Tibial artery (tissue), 4 donors: ENCODE measurements at regions not wholly inside any gene's neighbourhood (a gene's known extent, or its start where the extent isn't known, plus 50 kb on each side); places are given as distances from the start of the nearest gene placed in this dataset.
A peak's percentile ranks its signal among the peaks of the same experiment; 100 is the strongest.

Source experiments
- DNase-seq, 2 donors: peaks; one replicate each; pipeline ENCODE4 v3.0.0-alpha.2; 2019
- H3K27ac ChIP-seq, 2 donors: fragments of 200-600 bp; sonication (generic) in 1 of 2; 1 replicate in 1 of 2; 2 replicates in 1 of 2; pipeline ENCODE4 v1.5.1; 2018 to 2019; ENCODE audit warnings: mild to moderate bottlenecking in 1 of 2
- H3K27me3 ChIP-seq, 2 donors: fragments of 200-600 bp; sonication (generic) in 1 of 2; one replicate each; pipeline versions ENCODE4 v1.5.1 to v1.6.0; 2016 to 2019
- H3K36me3 ChIP-seq, 3 donors: fragments of 200-600 bp; sonication (generic) in 2 of 3; one replicate each; pipeline ENCODE4 v1.5.1; 2016 to 2019; ENCODE audit warnings: mild to moderate bottlenecking in 2 of 3
- H3K4me1 ChIP-seq, 4 donors: fragments of 200-600 bp; sonication (generic) in 2 of 4; 1 replicate in 3 of 4; 2 replicates in 1 of 4; pipeline ENCODE4 v1.5.1; 2016 to 2019
- H3K4me3 ChIP-seq, 2 donors: fragments of 200-600 bp; sonication (generic) in 1 of 2; 1 replicate in 1 of 2; 2 replicates in 1 of 2; pipeline ENCODE4 v1.5.1; 2018 to 2019; ENCODE audit warnings: mild to moderate bottlenecking in 2 of 2
- H3K9me3 ChIP-seq, 3 donors: fragments of 200-600 bp; sonication (generic) in 1 of 3; one replicate each; pipeline ENCODE4 v1.5.1; 2016 to 2019
- CTCF ChIP-seq, 2 experiments: fragments of 200-600 bp in 1 of 2; fragments of 450-650 bp in 1 of 2; IDR thresholded peaks; one replicate each; pipeline ENCODE4 v1.5.1; 2017 to 2019; ENCODE audit warnings: antibody characterized with exemption in 2 of 2, mild to moderate bottlenecking in 1 of 2, moderate library complexity in 1 of 2
- intact Hi-C: fragments of 100-400 bp; cut with DNase I; formaldehyde crosslinking; loops from one replicate; pipeline ENCODE4 v1.15.0; 2023; ENCODE audit warnings: low total_unique reads

DNA sequence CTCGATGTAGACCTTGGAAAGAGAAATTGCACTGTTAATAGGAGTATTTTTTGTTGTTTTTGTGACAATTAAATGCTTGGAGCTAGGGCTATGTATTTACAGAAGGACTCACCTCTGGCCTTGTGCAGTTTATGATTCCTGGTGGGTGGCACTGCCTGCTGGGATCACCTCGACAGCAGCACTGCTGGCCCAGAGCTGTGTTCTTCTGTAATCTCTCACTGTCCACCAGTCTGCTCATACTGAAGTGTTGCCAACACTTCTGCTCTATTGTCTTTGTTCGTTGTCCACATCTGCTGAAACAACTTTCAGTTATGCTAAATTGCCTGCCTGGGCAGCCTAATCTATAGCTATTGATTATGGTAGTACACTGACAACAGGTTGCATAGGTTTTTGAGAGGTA lies 194.4 kb upstream of the ANK2 start:
- H3K27me3 ChIP-seq = no peaks in the 10 kb centered on the region
- DNase-seq = no peak

GRCh38 chr4:112857461-112857860 lies 192.0 kb upstream of the ANK2 start:
- intact Hi-C loops = no loop called here
- no peak for TF ChIP-seq CTCF (IDR thresholded peaks at IDR 0.05)
- H3K27ac ChIP-seq = peak overlapping the region in 1 of 2 donors; percentile 2

More for the DNA sequence above, 194.4 kb upstream of the ANK2 start:
- Histone ChIP-seq H3K36me3 (no peaks in the 10 kb centered on the region), H3K27ac (no peak overlapping the region), H3K9me3 (no peaks in the 10 kb centered on the region), H3K4me1 (peaks cover 0 to 9% (median 2%) of the 10 kb centered on the region in 4 donors), H3K4me3 (no peak overlapping the region)
- TF ChIP-seq CTCF (IDR thresholded peaks at IDR 0.05) = no peak
- intact Hi-C loops = no loop called here

DNA sequence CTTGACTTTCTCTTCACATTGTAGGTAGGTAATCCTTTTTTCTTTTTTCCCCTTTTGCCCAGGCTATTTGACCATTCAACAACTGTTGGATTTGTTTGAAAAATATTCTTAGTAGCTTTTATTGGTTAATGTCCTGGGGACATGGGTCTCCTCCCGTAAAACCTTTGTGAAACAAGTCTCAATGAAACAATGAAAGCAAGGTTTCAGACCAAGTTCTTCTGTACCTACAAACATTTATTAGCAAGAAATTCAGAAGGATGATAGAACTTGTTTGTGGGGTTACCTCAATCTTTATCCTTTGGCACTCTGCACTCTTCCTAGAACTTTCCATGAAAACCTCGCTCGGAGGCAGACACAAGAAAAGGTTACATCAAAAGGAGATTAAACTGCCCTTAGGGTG lies 190.7 kb upstream of the ANK2 start:
- intact Hi-C loops = no loop called here
- no peak for DNase-seq
- no peak for TF ChIP-seq CTCF (IDR thresholded peaks at IDR 0.05)

More at GRCh38 chr4:112857461-112857860, 192.0 kb upstream of the ANK2 start:
- H3K4me1 ChIP-seq = peaks cover 0 to 16% (median 2%) of the 10 kb centered on the region in 4 donors
- no peaks in the 10 kb centered on the region for H3K27me3 ChIP-seq
- no peaks in the 10 kb centered on the region for H3K36me3 ChIP-seq
- no peak overlapping the region for H3K4me3 ChIP-seq
- DNase-seq = no peak
- no peaks in the 10 kb centered on the region for H3K9me3 ChIP-seq

DNA sequence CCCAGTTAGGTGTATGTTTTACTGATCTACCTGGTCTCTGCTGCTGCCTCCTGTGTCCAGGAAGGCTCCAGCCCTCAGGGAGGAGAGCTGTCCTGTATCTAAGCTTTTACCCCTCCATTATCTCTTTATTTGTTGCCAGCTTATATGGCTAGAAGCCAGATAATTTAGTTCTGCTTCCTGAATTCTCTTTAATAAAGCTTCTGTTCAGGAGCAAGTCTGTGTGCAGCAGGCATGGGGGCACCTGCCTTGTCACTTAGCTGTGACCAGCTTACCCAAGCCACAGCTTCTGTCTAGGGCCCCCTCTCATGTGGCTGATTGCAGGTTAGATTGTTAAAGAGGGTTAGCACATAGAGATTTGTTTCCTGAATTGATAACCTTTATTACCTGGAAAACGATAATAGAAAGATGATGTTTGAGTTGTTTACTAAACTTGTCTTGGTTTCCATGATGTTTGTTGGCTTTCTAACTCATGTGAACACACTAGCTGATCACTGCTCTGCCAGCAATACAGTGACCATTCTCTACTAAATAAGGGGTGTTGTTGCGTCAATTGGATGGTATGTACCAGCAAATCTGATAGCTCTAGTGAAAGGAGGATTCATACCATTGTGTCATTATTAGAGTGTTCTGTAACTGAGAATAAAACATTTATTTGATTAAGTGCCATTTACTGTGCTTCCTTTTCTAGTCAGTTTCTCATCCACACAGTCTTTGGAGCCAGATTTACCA lies 189.8 kb upstream of the ANK2 start:
- intact Hi-C loops = no loop called here
- no peaks in the 10 kb centered on the region for H3K36me3 ChIP-seq
- H3K4me3 ChIP-seq = no peak overlapping the region
- no peak overlapping the region for H3K27ac ChIP-seq
- H3K27me3 ChIP-seq = no peaks in the 10 kb centered on the region
- H3K4me1 ChIP-seq = peaks cover 0 to 21% (median 2%) of the 10 kb centered on the region in 4 donors
- DNase-seq = no peak
- H3K9me3 ChIP-seq = no peaks in the 10 kb centered on the region
- TF ChIP-seq CTCF (IDR thresholded peaks at IDR 0.05) = no peak

More for the DNA sequence above, 190.7 kb upstream of the ANK2 start:
- Histone ChIP-seq H3K9me3 (no peaks in the 10 kb centered on the region), H3K36me3 (no peaks in the 10 kb centered on the region), H3K4me1 (peaks cover 0 to 21% (median 2%) of the 10 kb centered on the region in 4 donors), H3K4me3 (no peak overlapping the region), H3K27ac (no peak overlapping the region), H3K27me3 (no peaks in the 10 kb centered on the region)

GRCh38 chr4:112860830-112861690 lies 188.4 kb upstream of the ANK2 start:
- TF ChIP-seq CTCF (IDR thresholded peaks at IDR 0.05) = no peak
- Histone ChIP-seq H3K27ac (peak overlapping the region in 1 of 2 donors; percentile 15), H3K36me3 (no peaks in the 10 kb centered on the region), H3K9me3 (no peaks in the 10 kb centered on the region), H3K4me1 (peaks cover 0 to 21% (median 2%) of the 10 kb centered on the region in 4 donors), H3K27me3 (no peaks in the 10 kb centered on the region), H3K4me3 (no peak overlapping the region)
- intact Hi-C loops = no loop called here
- DNase-seq = no peak
